Sigmoid colon (tissue), 6 donors: ENCODE measurements at regions not wholly inside any gene's neighbourhood (a gene's known extent, or its start where the extent isn't known, plus 50 kb on each side); places are given as distances from the start of the nearest gene placed in this dataset.
"Not testable (repeated sequence)": the region's sequence is repeated elsewhere in the genome, so short reads cannot be mapped to it uniquely, and the experiment has no call there.

Experiments used
- DNase-seq: peaks from one replicate; pipeline ENCODE4 v3.0.0-alpha.2; 2019
- H3K27ac ChIP-seq, 4 donors: fragments of 200-600 bp; sonication (generic); one replicate each; pipeline ENCODE4 v1.5.1; 2016 to 2019; ENCODE audit warnings: mild to moderate bottlenecking in 1 of 4
- H3K27me3 ChIP-seq, 3 donors: fragments of 200-600 bp; sonication (generic); one replicate each; pipeline ENCODE4 v1.5.1; 2019; ENCODE audit warnings: mild to moderate bottlenecking in 1 of 3
- H3K36me3 ChIP-seq, 4 donors: fragments of 200-600 bp; sonication (generic); one replicate each; pipeline ENCODE4 v1.5.1; 2016 to 2019
- H3K4me1 ChIP-seq, 4 donors: fragments of 200-600 bp; sonication (generic); one replicate each; pipeline ENCODE4 v1.5.1; 2017 to 2019
- H3K4me3 ChIP-seq, 4 donors: fragments of 200-600 bp; sonication (generic); one replicate each; pipeline ENCODE4 v1.5.1; 2017 to 2019; ENCODE audit warnings: mild to moderate bottlenecking in 2 of 4, moderate library complexity in 1 of 4
- H3K9me3 ChIP-seq, 4 donors: fragments of 200-600 bp in 3 of 4; sonication (generic) in 3 of 4; one replicate each; pipeline versions ENCODE4 v1.5.1 to v1.6.1; 2013 to 2019
- CTCF ChIP-seq, 4 experiments: fragments of 450-650 bp in 3 of 4; fragments of 200-600 bp in 1 of 4; IDR thresholded peaks; one replicate each; pipeline ENCODE4 v1.5.1; 2016 to 2019; ENCODE audit warnings: antibody characterized with exemption in 4 of 4, mild to moderate bottlenecking in 3 of 4, moderate library complexity in 2 of 4
- EP300 ChIP-seq, 4 donors: sonication (generic); formaldehyde crosslinking; IDR thresholded peaks; one replicate each; pipeline ENCODE4 v1.6.1; 2017; ENCODE audit warnings: antibody characterized with exemption in 4 of 4
- POLR2A ChIP-seq, 2 donors: fragments of 450-650 bp; IDR thresholded peaks; one replicate each; pipeline ENCODE4 v1.6.1; 2016; ENCODE audit warnings: antibody characterized with exemption in 2 of 2, mild to moderate bottlenecking in 2 of 2, moderate library complexity in 2 of 2
- POLR2AphosphoS5 ChIP-seq, 4 donors: sonication (generic); formaldehyde crosslinking; IDR thresholded peaks; one replicate each; pipeline ENCODE4 v1.6.1; 2017; ENCODE audit warnings: antibody characterized with exemption in 4 of 4
- WGBS, 2 donors: extraction: QIAGEN DNeasy Blood & Tissue Kit; methylation state at CpG; one replicate each; pipeline ENCODE4 v1.1.7; 2013; 5-methylcytosine and 5-hydroxymethylcytosine counted together
- intact Hi-C: fragments of 100-400 bp; cut with DNase I; formaldehyde crosslinking; loops from one replicate; pipeline ENCODE4 v1.15.1; 2023
- donor health status: healthy with polysubstance abuse.
- donor health status: healthy.

DNA sequence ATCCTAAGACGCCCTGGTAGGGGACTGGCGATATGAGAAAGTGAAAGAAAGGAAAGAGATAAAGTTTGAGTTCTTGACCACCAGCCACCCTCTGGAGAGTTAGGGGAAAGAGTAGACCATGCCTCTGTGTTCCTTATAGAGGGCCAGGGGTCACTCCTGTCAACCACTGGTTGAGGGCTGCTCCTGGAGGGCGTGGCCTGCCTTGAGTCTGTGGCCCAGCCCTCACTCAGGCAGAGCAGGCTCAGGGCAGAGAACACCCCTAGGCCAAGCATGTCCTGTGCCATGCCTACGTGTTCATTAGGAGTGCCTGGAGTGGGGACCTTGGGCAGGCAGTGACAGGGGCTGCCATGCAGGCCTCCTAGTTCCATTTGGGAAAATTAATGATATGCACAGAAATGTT lies 161.1 kb upstream of the EPB41L3 start:
- intact Hi-C loops, result no loop called here
- H3K9me3 ChIP-seq, result no peaks in the 10 kb centered on the region
- no peaks in the 10 kb centered on the region for H3K27me3 ChIP-seq
- no peaks in the 10 kb centered on the region for H3K36me3 ChIP-seq
- no peaks in the 10 kb centered on the region for H3K4me1 ChIP-seq
- WGBS, 2 donors, result 39 to 53% methylated on average over 4 of the region's 4 CpGs
- no peak overlapping the region for H3K27ac ChIP-seq
- no peak for TF ChIP-seq CTCF (IDR thresholded peaks at IDR 0.05)
- no peak for TF ChIP-seq POLR2AphosphoS5 (IDR thresholded peaks at IDR 0.05)
- no peak for TF ChIP-seq POLR2A (IDR thresholded peaks at IDR 0.05)
- no peak for TF ChIP-seq EP300 (IDR thresholded peaks at IDR 0.05)
- DNase-seq, result no peak
- H3K4me3 ChIP-seq, result no peak overlapping the region

DNA sequence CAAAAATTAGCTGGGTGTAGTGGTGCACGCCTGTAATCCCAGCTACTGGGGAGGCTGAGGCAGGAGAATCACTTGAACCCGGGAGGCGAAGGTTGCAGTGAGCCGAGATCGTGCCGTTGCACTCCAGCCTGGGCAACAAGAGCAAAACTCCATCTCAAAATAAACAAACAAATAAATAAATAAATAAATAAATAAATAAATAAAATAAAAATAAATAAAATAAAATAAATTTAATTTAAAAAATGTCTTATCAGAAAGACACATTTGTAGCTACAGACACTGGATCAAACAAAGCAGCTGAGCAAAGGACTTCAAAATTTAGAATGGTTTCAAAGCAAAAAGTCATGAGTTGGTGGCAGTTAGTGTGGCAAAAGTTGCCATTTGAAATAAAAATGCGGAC lies 158.2 kb upstream of the EPB41L3 start:
- H3K4me1 ChIP-seq, H3K36me3 ChIP-seq, H3K27me3 ChIP-seq, H3K9me3 ChIP-seq, H3K4me3 ChIP-seq, intact Hi-C loops, H3K27ac ChIP-seq, DNase-seq: not testable (repeated sequence)
- 80 to 87% methylated on average over 7 of the region's 7 CpGs for WGBS, 2 donors

GRCh38 chr18:5693699-5694294 lies 150.0 kb upstream of the EPB41L3 start:
- intact Hi-C loops, result no loop called here

GRCh38 chr18:5678779-5679406 lies 135.1 kb upstream of the EPB41L3 start:
- no peaks in the 10 kb centered on the region for H3K9me3 ChIP-seq
- no peak for DNase-seq
- no peaks in the 10 kb centered on the region for H3K27me3 ChIP-seq
- TF ChIP-seq POLR2AphosphoS5 (IDR thresholded peaks at IDR 0.05) (no peak), EP300 (IDR thresholded peaks at IDR 0.05) (no peak), CTCF (IDR thresholded peaks at IDR 0.05) (no peak), POLR2A (IDR thresholded peaks at IDR 0.05) (no peak)
- H3K4me1 ChIP-seq, result no peaks in the 10 kb centered on the region
- no peak overlapping the region for H3K27ac ChIP-seq
- no peak overlapping the region for H3K4me3 ChIP-seq
- 41 to 51% methylated on average over 3 of the region's 3 CpGs for WGBS, 2 donors
- intact Hi-C loops, result no loop called here
- H3K36me3 ChIP-seq, result no peaks in the 10 kb centered on the region

More at GRCh38 chr18:5693699-5694294, 150.0 kb upstream of the EPB41L3 start:
- TF ChIP-seq CTCF (IDR thresholded peaks at IDR 0.05), result no peak
- TF ChIP-seq EP300 (IDR thresholded peaks at IDR 0.05), result no peak
- TF ChIP-seq POLR2A (IDR thresholded peaks at IDR 0.05), result no peak
- TF ChIP-seq POLR2AphosphoS5 (IDR thresholded peaks at IDR 0.05), result no peak
- WGBS, 2 donors, result 68 to 79% methylated on average over 6 of the region's 6 CpGs
- Histone ChIP-seq H3K9me3 (peaks cover 0 to 3% (median 0%) of the 10 kb centered on the region in 4 donors), H3K27me3 (no peaks in the 10 kb centered on the region), H3K27ac (no peak overlapping the region), H3K36me3 (no peaks in the 10 kb centered on the region), H3K4me1 (no peaks in the 10 kb centered on the region), H3K4me3 (no peak overlapping the region)
- DNase-seq, result no peak

DNA sequence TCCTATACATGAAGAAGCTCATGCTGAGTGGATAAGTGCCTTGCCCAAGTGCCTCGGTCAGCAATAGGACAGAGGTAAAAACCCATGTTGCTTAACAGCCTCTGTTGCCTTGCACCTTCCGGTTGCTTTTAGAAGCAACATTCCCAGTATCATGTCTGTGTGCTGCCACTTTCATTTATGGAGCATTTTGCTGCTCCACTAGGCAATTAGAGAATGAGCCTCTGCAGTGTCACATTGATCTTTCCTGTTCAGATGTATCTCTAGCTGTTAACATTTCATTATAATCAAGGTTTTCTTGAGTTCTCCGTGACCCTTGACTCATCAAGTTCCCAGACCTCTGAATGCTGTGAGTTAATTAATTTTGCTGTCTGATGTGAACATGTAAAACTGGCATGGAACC lies 134.5 kb upstream of the EPB41L3 start:
- Histone ChIP-seq H3K4me1 (no peaks in the 10 kb centered on the region), H3K9me3 (no peaks in the 10 kb centered on the region), H3K36me3 (no peaks in the 10 kb centered on the region), H3K4me3 (no peak overlapping the region), H3K27me3 (no peaks in the 10 kb centered on the region), H3K27ac (no peak overlapping the region)
- DNase-seq, result no peak
- intact Hi-C loops, result no loop called here
- TF ChIP-seq POLR2A (IDR thresholded peaks at IDR 0.05) (no peak), POLR2AphosphoS5 (IDR thresholded peaks at IDR 0.05) (no peak), CTCF (IDR thresholded peaks at IDR 0.05) (no peak), EP300 (IDR thresholded peaks at IDR 0.05) (no peak)
- 68 to 73% methylated on average over 3 of the region's 3 CpGs for whole genome bisulfite sequencing, 2 donors
